ENCODE measurements at regions not wholly inside any gene's neighbourhood (a gene's known extent, or its start where the extent isn't known, plus 50 kb on each side); places are given as distances from the start of the nearest gene placed in this dataset.

DNA sequence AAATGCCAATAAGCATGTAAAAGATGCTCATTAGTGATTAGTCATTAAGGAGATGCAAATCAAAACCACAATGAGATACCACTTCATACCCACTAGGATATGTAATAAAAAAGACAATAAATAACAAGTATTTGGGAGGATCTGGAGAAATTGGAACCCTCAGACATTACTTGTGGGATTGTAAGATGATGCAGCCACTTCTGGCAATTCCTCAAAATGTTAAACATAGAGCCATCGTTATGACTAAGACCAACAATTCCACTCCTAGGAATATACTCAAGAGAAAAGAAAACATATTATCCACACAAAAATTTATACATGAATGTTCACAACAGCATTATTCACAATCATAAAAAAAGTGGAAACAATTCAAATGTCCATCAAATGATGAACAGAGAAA lies 336.2 kb upstream of the PMFBP1 start:
- no peak for DNase-seq (ENCODE audit: low spot score)

DNA sequence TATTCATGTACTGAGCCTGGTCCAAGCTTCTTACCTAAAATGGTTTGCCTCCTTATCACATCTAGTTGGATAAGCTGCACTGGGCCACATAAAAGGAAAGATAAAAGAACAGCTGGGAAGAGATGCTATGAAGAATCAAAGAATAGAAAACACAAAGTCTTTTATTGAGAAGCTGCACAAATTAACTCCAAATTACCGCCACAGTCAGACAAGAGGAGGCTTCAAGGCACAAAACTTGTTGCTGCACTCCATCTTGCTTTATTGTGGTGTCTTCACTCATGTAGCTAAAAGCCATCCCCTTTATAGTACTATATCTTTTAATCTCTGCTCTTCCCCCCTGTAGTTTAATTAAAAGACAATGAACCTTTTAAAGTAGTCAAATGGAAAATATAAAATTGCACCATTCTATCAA lies 330.6 kb upstream of the PMFBP1 start:
- DNase-seq (ENCODE audit: low spot score), result no peak

DNA sequence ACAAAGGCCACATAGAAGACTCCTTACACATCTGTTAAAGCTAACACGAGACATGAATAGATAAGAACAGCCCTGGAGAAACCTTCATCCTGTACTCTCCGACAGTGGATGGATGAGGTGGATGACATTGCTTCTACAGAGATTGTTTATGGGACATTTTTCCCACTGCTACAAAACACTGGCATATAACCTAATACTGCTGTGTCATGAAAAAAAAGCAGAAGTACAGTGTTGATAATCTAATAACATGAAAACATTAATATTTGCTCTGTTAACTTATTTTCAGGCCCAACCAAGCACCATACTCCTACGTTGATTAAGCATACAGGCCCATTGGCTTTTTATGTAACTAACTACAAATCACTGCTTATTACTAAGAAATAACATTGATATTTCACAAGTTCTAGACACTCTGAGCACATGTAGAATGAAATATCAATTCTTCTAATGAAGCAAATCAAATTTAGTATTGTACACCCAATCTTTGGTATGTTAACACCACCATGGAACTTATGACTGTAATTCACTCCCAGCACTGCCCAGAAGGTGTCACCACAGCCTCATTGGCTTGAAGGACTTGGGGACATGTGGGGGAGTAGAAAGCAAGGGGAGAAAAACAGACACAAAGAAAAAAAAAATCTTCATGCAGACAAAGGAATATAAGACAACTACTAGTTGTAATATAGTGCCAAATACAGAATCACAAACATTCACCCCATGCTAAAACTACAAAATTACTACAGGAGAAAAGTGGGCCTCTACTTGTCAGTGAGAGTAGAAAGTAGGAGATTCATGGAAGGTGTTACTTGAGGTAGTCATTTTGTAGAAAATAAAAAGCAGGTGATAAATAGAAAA lies 330.0 kb upstream of the PMFBP1 start:
- DNase-seq (ENCODE audit: low spot score), result peak; percentile 79

DNA sequence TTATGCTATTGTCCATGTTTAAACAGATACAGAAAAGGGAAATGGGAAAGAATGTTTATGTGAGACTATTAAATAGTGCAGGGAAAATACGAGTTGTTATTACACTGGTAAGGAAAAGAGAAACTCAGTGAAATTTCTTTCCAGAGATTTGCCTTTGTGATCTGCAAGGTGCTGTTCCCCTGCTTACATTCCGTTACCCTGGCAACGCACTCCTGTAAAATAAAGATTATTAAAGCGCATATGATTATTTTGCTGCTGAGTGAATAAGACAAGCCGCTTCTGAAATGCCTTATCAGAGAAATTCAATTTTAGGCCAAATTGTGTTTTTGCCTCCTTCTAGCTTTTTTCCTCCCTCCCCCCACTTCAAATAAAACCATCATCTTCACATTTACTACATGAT lies 328.6 kb upstream of the PMFBP1 start:
- DNase-seq (ENCODE audit: low spot score), result no peak

DNA sequence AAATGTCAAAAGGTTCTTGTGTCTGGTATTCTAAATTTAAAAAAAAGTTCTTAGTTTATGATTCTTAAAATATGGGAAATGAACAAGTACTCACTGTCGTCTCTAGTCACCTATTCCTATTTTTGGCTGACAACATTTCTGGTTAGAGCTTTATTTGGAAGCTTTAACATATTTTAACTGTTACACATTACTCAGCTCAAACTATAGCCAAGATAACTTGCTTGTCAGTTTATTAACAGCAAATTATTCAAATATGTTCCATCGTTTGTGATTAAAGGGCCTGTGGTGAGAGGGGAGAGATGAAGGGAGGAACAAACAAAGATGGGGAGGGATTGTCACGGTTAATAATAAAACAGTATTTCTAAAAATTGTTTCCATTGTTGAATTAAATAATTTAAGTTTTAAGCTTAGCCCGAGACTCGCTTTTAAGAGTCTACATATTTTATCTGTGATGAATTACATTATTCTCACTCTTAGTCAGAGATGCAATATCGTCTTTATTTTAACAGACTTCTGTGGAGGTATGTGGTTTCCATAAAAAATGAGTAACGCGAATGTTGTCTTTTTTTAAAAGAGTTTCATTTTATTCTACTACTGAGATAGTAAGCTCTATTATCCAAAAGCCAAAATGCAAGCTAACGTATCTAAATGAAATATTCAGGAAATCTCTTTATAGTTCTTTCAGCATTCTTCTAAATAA lies 321.9 kb upstream of the PMFBP1 start:
- DNase-seq (ENCODE audit: low spot score), result peak; percentile 46

DNA sequence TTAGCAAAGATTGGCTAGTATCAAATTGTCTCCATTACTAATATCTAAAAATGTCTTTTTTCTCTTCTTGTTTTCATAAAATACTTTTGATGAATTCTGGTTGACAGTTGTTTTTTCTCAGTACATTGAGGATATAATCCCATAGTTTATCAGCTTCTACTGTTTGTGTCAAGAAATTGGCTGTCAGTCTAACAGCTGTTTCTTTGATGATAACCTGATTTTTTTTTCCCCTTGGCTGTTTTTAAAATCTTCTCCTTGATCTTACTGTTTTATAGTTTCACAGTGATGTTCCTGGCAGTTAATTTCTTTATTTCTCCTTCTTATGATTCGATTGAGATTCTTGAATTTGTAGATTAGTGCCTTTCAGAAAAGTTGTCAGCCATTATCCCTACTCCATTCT lies 315.3 kb upstream of the PMFBP1 start:
- no peak for DNase-seq (ENCODE audit: low spot score)

DNA sequence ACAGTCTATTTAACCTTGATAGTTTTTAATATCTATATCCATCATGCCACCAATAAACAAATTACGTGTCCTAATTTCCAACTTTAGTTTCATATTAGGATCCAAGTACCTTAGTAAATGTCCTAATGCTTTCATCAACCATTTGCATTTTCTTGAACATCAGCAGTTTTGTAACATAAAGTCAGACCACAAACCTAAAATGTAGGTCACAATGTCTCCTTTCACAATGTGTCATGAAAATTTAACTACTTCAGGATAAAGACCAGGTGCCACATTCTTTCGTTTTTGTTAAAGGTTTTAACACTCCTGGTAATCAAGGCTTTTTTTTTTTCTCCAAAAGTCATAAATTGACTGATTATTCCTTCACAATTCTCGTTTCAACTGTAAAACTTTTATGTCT lies 310.7 kb upstream of the PMFBP1 start:
- no peak for DNase-seq (ENCODE audit: low spot score)

DNA sequence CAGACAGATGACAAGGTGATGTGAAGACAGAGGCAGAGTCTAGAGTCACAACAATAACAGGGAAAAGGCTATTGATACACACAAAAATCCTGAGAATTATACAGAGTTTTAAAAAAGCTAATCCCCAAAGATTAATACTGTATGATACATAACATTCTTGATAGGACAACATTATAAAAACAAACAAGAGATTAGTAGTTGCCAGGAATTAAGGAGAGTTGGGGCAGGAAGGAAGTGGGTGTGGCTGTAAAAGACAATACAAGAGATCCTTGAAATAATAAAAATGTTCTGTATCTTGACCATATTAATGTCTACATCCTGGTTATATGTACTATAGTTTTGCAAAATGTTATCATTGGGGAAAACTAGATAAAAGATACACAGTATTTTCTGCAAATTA lies 309.5 kb upstream of the PMFBP1 start:
- DNase-seq (ENCODE audit: low spot score), result no peak

DNA sequence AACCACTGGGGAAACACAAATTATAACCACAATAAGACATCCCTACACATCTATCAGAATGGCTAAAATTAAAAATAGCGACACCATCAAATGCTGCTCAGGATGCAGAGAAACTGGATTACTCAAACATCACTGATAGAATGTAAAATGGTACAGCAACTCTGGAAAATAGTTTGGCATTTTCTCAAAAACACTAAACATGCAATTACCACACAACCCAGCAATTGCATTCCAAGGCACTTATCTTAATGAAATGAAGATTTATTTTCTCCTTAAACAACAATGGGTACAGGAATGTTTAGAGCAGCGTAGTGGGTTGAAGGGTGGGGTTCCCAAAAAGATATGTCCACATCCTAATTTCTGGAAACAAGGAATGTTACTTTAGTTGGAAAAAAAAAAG lies 309.0 kb upstream of the PMFBP1 start:
- DNase-seq (ENCODE audit: low spot score), result no peak

DNA sequence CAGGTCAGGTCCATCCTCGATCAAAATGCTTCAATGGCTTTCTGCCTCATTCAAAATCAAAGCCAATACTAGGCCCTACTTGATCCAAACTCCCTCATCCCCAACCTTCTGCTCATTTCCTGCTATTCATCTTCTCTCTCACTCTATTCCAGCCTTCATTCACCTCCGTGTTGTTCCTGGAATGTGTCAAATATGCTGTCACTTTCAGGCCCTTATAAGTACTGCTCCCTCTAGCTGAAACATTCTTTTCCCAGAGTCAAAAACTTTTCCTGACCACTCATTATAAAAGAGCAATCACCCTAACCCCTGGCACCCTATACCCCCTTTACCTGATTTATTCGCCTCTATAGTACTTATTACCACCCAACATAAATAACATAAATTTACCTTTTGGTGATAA lies 303.7 kb upstream of the PMFBP1 start:
- DNase-seq (ENCODE audit: low spot score), result no peak

DNA sequence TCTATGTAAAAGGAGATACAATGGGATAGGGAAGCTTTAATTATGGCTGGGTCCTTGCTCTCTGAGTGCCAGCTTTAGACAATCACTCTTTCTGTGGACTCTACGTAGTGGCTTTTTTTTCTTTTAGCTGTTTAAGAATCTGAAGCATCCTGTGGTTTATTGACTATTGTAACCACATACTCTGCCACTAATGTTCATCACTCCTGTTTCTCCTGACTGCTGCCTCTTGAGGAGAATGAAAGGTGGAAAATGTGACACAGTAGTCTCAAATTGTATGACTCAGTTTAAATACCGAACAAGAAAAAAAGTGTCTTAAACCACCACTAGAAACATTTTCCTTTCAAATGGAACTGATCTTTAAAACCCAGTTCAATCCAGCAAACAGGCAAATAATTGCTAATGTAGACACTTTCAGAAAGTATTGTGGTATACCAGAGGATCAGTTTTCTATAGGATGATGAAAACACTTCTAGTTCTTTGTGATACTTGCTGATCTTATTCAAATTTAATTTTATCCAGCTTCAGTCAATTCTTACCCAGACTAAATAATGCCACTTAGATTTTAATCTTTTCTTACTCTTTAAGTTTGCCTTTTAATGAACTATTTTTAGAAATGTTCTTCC lies 302.7 kb upstream of the PMFBP1 start:
- DNase-seq (ENCODE audit: low spot score), result peak; percentile 30

DNA sequence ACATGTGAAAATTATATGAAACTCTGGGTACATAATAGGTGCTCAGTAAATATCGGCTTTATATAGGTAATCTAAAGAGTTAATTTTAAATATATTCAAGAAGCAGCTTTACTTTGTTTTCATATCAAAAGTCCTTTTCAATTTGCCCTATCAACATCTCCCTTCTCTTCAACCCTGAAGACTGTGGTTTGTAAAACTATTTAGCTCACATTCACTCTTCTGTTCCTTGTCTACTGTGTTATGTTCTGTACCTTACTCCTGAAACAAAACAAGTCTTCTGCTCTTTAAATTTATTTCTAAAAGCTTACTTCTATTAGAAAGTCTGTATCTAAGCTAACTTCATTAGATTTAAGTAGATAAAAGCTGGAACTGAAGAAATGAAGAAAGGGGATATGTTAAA lies 301.7 kb upstream of the PMFBP1 start:
- no peak for DNase-seq (ENCODE audit: low spot score)

DNA sequence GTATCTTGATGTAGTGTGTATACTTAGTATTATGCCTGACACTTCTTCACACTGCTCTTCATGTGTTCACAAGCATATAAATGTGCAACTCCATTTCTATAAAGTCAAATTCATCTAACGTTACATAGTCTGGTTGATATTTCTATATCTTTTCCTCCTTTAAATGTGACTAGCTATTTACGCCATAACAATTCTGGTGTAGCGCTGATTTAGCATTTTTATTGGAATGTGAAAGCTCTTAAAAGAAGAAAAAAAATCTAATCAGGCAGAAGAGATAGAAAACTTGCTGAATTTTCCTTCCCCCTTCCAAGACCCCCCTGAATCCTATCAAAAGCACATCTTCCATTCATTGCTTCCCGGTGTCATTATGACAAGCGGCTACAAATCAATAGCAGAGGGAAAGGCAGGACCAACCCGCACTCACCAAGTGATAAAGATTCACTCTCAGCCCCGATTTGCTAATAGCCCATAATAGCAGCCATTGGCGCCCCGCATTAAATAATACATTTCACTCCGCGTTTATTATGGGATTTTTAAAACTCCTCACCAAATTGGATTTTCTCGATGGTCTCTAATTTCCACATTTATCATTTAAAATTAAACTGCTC lies 299.5 kb upstream of the PMFBP1 start:
- no peak for DNase-seq (ENCODE audit: low spot score)

DNA sequence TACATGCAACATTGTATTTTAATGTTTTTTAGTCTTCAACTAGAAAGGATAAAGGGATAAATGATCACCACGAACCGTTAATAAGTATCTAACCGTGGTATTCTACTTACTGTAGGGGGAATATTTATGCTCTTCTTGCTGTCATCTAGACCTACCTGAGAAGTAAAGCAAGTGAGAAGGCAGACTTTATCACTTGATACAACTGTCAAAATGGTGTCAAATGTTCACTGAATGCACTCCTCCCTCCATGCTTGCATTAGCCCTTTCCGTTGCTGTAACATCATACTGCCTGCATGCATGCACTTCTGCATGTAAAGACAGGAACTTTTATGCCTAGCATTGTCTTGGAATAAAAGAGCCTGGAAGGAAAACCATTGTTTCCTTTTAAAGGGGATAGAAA lies 298.6 kb upstream of the PMFBP1 start:
- DNase-seq (ENCODE audit: low spot score), result no peak

DNA sequence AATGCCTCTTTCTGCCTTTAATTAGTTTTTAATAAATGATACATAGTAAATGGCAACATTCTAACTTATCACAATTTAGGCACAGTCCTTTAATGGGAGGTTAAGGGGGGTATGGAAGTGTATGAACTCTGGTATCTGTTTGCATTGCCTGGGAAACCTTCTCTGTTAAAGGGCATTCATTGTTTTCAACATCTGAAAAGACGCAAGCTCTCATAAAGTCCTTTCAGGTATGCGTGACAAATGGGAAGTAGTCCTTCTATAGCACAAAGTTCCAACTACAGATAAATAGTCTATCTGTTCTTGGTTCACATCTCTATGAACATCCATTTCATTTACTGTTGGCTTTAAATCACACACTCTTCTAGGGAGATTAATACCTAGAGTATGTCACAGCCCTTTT lies 298.0 kb upstream of the PMFBP1 start:
- DNase-seq (ENCODE audit: low spot score), result no peak

DNA sequence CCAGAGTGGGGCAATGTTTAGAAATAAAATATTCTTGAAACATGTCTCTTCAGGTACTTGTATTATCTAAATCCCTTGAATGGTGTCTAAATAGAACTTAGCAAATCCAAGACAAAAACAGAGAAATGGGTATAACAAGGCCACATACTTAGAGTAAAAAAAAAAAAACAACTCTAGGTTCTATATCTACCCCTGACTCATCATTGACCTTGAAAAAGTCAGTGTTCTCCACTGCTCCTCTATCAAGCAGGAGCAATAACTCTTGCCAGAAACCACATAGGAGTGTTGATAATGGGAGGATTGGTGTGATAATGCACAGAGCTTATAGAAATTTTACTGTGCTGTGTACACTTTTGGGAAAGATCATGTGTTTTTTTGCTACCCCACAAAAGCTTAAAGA lies 296.6 kb upstream of the PMFBP1 start:
- no peak for DNase-seq (ENCODE audit: low spot score)

DNA sequence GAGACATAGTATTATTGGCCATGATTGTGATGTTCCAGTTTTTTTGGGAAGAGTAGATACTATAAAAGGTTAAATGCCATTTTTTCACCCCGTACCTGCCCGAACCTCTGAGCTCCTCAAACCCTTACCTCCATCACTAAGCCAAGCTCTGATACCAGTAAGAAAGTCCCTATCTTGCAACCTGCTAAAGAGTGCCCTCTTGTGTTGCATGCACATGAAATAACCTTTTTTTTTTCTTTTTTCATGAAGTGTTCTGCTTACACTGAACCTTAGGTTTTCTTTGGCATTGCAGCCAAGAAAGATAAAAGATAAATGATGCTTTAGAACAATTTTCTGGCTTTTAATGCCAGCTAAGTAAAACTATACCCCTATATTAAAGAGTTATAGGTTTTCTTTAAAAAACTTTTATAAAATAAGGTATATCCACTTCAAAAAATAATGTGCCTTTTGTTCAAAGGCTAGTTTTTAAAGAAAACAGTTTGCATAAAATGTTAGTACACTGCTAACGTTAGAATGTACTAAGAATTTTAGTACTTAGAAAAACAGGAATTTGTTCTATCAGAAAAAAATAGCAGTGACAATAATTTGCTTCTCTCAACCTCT lies 295.3 kb upstream of the PMFBP1 start:
- peak; percentile 22 for DNase-seq (ENCODE audit: low spot score)

DNA sequence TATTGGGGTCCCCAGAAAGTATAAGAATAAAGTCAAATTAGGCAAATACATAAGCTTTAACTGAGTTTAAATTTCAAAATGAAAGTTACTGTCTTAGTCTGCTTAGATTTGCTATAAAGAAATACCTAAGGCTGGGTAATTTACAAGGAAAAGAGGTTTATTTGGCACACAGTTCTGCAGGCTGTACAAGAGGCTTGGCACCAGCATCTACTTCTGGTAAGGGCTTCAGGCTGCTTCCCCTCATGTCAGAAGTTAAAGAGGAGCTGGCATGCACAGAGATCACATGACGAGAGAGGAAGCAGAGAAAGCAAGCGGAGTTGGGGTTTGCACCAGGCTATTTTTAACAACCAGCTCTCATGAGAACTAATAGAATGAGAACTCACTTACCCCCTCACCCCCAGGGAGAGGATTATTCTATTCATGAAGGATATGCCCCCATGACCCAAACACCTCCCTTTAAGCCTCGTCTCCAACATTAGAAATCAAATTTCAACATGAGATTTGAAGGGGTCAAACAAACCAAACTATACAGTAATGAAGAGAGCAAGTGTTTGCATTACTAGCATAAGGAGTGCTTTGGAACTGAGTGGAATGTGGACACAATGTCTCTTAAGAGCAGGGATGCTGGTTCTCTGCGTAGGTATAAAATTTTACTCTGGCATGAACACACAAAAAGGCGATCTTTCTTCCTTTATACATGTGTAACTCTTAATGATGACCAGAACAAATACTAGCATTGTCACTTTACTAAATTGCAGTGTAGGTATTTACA lies 292.8 kb upstream of the PMFBP1 start:
- DNase-seq (ENCODE audit: low spot score), result no peak

DNA sequence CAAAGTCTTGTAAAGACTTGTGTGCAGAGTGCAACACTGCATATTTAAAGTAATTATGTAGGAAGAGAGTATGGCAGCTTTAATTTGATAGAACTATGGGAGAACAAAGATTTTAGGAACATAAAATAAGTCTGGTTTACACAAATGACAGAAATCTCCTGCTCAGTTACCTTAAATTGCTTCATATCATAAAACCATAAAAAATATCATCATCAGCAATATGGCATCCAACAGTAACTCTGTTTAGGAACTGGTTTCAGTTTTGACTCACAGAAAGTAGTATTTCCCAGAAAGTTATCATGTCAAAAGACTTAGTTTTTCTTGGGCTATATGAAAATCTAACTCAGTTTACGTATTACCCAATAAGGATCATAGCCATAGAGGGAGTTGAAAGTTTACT lies 292.1 kb upstream of the PMFBP1 start:
- no peak for DNase-seq (ENCODE audit: low spot score)

DNA sequence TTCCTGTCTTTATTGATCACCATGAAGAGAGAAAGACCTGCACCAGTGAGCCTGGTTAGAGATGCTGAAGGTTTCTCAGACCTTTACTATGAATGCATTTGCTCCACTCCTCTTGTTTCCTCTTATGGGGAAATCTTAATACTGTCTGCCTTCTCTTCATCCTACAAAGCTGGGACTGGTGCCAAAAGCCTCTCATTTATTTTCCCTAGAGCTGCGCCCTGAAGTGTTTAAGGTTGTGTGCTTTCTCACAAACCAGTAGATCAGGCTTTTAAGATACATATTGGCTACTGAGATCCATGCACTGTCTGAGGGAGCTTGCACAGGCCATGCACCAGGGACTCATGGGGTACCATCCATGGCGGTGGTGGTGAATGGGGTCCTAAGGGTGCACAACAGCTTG lies 286.1 kb upstream of the PMFBP1 start:
- no peak for DNase-seq (ENCODE audit: low spot score)

DNA sequence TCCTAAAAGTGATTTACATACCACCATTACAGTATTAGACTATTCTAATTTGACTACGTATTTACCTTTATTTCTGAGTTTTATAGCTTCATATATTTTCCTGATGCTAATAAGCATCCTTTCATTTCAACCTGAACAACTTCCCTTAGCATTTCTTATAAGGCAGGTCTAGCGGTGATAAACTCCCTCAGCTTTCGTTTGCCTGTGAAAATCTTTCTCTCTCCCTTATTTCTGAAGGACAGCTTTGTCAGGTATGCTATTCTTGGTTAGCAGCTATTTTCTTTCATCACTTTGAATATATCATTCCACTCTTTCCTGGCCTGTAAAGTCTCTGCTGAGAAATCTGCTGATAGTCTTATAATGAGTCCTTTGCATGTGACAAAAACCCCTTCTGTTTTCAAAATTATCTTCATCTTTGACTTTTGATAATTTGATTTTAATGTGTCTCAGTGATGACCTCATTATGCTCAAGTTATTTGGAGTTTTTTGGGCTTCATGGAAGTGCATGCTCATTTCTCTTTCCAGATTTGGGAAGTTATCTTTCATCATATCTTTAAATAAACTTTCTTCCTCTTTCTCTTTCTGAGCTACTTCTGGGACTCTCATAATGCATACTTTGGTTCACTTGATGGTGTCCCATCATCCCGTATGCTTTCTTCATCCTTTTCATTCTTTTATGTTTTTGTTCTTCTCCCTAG lies 285.4 kb upstream of the PMFBP1 start:
- DNase-seq (ENCODE audit: low spot score), result no peak

Measured in AG08396 (cell line).